Activated CD4-positive, alpha-beta memory T cell treated with anti-CD3 and anti-CD28 coated beads for 36 hours (primary cell): ENCODE measurements at regions not wholly inside any gene's neighbourhood (a gene's known extent, or its start where the extent isn't known, plus 50 kb on each side); places are given as distances from the start of the nearest gene placed in this dataset.

Experiments used
- CTCF ChIA-PET: fragments of 350-600 bp; sonication (Branson Sonifier 250); formaldehyde crosslinking; loops from one replicate; lab custom pipeline; 2021; ENCODE audit warnings: antibody characterized with exemption, inconsistent platforms; lab: Charles Lee
- POLR2A ChIA-PET: fragments of 350-600 bp; sonication (Branson Sonifier 250); formaldehyde crosslinking; loops from one replicate; lab custom pipeline; 2021; ENCODE audit warnings: antibody characterized with exemption; lab: Charles Lee
- DNase-seq: peaks from one replicate; pipeline ENCODE4 v3.0.0-alpha.2; 2020
- H3K27ac Mint-ChIP-seq: one replicate; pipeline ENCODE4 v1.8.0; 2021; ENCODE audit warnings: mixed read lengths
- H3K27me3 Mint-ChIP-seq: one replicate; pipeline ENCODE4 v1.8.0; 2021; ENCODE audit warnings: mixed read lengths
- H3K36me3 Mint-ChIP-seq: one replicate; pipeline ENCODE4 v1.8.0; 2021; ENCODE audit warnings: mixed read lengths
- H3K4me1 Mint-ChIP-seq: one replicate; pipeline ENCODE4 v1.8.0; 2021; ENCODE audit warnings: low read depth, mixed read lengths
- H3K4me3 Mint-ChIP-seq: one replicate; pipeline ENCODE4 v1.8.0; 2021; ENCODE audit warnings: mild to moderate bottlenecking, mixed read lengths
- H3K9me3 Mint-ChIP-seq: one replicate; pipeline ENCODE4 v1.8.0; 2021; ENCODE audit warnings: mixed read lengths
- intact Hi-C: fragments of 100-400 bp; cut with micrococcal nuclease; formaldehyde crosslinking; loops from one replicate; pipeline ENCODE4 v1.15.1; 2023

GRCh38 chr5:141742144-141742543, 60.1 kb upstream of the ARAP3 start:
- POLR2A ChIA-PET, result no interaction called here
- no peak for DNase-seq
- Mint-ChIP-seq H3K36me3 (no peaks in the 10 kb centered on the region), H3K27me3 (peaks cover 19% of the 10 kb centered on the region), H3K4me3 (no peak overlapping the region), H3K9me3 (no peaks in the 10 kb centered on the region), H3K4me1 (no peaks in the 10 kb centered on the region), H3K27ac (no peak overlapping the region)
- CTCF ChIA-PET, result no interaction called here
- intact Hi-C loops, result no loop called here

GRCh38 chr5:141740885-141741284, 58.9 kb upstream of the ARAP3 start:
- peaks cover 23% of the 10 kb centered on the region for H3K27me3 Mint-ChIP-seq
- CTCF ChIA-PET, result interaction anchor here (0.6 to 1.0 kb wide), 2 partner anchors 76 to 558 kb away, joined by 3 read pairs; partner anchors contain the start of gene PCDHB16
- no peaks in the 10 kb centered on the region for H3K4me1 Mint-ChIP-seq

GRCh38 chr5:141737535-141737934, 55.5 kb upstream of the ARAP3 start:
- H3K9me3 Mint-ChIP-seq, result no peaks in the 10 kb centered on the region
- DNase-seq, result no peak
- CTCF ChIA-PET, result no interaction called here
- H3K27ac Mint-ChIP-seq, result no peak overlapping the region
- no peaks in the 10 kb centered on the region for H3K36me3 Mint-ChIP-seq
- H3K4me3 Mint-ChIP-seq, result no peak overlapping the region
- intact Hi-C loops, result no loop called here
- POLR2A ChIA-PET, result no interaction called here
- peaks cover 18% of the 10 kb centered on the region for H3K27me3 Mint-ChIP-seq
- no peaks in the 10 kb centered on the region for H3K4me1 Mint-ChIP-seq

More at GRCh38 chr5:141740885-141741284, 58.9 kb upstream of the ARAP3 start:
- H3K9me3 Mint-ChIP-seq, result no peaks in the 10 kb centered on the region
- POLR2A ChIA-PET, result no interaction called here
- no peak overlapping the region for H3K27ac Mint-ChIP-seq
- no peaks in the 10 kb centered on the region for H3K36me3 Mint-ChIP-seq
- intact Hi-C loops, result no loop called here
- no peak for DNase-seq
- H3K4me3 Mint-ChIP-seq, result no peak overlapping the region

DNA sequence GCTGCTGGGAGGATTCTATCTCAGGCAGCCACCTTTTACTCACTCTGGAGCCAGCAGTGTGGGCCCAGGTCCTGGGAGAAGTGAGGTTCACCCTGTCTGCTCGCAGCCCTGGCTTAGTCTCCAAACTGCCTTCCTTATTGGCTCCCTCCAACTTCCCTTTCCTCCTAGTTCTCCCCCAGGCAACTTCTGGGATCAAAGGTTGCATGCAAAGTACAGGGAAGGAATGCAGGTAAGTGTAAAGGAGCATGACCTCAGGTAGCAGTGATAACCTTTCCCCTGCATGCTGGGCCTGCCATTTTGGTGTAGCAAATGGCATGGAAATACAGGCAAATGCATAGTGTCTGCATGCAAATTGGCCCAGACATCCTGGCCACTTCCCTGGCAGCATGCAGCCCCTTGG, 53.8 kb upstream of the ARAP3 start:
- intact Hi-C loops, result no loop called here
- ChIA-PET CTCF (no interaction called here), POLR2A (no interaction called here)
- Mint-ChIP-seq H3K27me3 (peaks cover 17% of the 10 kb centered on the region), H3K27ac (no peak overlapping the region), H3K4me1 (no peaks in the 10 kb centered on the region), H3K36me3 (no peaks in the 10 kb centered on the region), H3K4me3 (no peak overlapping the region), H3K9me3 (no peaks in the 10 kb centered on the region)
- DNase-seq, result no peak

DNA sequence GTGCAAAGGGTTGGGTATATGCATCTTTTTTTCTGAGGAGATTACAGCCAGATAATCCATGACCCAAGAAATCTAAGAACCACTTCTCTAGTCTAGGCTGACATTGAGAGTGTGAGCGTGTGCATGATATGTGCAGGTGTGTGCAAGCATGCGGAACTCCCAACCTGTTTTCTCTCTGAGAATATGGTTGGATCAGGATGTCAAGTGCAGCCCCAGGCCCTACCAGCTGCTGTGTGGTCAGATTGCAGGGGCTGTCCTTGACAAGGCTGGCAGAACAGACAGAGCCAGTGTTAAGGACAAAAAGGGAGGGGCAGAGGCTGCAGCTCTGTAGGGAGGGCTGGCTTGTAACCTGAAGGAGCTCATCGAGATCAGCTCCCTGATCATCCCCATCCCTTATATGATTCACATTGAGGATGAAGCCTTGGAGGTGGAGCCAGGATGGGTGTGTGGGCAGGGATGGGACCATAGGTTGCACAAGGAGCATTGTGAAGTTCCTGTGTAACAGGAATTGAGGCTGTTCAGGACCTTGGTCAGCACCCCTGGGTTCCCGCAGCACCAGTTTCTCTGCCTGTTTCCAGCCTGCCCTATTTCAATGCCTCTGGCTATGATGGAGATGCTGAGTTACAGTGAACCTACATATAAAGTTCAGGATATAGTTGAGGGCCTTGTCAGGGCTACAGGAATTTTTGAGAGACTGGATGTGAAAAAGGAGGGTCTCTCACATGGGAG, 52.6 kb upstream of the ARAP3 start:
- no peaks in the 10 kb centered on the region for H3K36me3 Mint-ChIP-seq
- H3K4me1 Mint-ChIP-seq, result no peaks in the 10 kb centered on the region
- intact Hi-C loops, result no loop called here
- no peak overlapping the region for H3K27ac Mint-ChIP-seq
- no peaks in the 10 kb centered on the region for H3K9me3 Mint-ChIP-seq
- DNase-seq, result peak; percentile 43
- CTCF ChIA-PET, result no interaction called here
- H3K27me3 Mint-ChIP-seq, result peaks cover 13% of the 10 kb centered on the region
- no peak overlapping the region for H3K4me3 Mint-ChIP-seq
- POLR2A ChIA-PET, result no interaction called here

DNA sequence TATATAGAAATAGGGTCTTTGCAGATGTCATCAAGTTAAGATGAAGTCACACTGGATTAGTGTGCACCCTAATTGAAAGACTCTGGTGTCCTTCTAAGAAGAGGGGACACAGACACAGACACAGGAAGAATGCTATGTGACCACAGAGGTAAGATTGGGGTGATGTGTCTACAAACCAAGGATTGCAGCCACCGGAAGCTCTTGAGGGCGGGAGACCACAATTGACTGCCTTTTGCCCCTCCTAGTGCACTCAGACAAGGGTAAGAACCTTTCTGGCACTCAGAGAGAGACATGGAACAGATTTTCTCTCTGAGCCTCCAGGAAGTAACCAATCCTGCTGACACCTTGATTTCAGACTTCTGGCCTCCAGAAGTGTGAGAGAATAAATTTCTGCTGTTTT, 51.2 kb upstream of the ARAP3 start:
- Mint-ChIP-seq H3K27me3 (peaks cover 10% of the 10 kb centered on the region), H3K4me3 (no peak overlapping the region), H3K4me1 (no peaks in the 10 kb centered on the region), H3K27ac (no peak overlapping the region), H3K36me3 (no peaks in the 10 kb centered on the region), H3K9me3 (no peaks in the 10 kb centered on the region)
- ChIA-PET POLR2A (no interaction called here), CTCF (no interaction called here)
- DNase-seq, result no peak
- intact Hi-C loops, result no loop called here

DNA sequence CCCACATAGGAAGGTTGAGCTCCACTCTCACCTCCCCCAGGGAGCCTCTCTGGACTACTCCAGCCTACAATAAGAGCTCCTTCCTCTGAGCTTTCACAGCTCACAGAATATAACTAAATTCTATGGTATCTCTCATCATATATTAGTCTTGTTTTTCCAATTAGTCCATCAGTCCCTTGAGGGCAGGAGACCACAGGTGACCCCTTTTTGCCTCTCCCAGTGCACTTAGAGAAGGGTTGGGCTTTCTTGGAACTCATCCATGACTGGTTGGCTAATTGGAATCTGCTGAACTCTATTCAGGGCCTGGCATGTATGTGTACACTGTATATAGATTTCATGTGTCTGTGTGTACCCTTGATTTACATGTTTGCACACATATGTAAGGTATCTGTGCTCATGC, 50.4 kb upstream of the ARAP3 start:
- ChIA-PET CTCF (interaction anchor here (1.5 to 2.1 kb wide), 2 partner anchors 146 to 148 kb away, joined by 4 to 5 read pairs; partner anchors contain the start of gene PCDH1), POLR2A (no interaction called here)
- no peaks in the 10 kb centered on the region for H3K4me1 Mint-ChIP-seq
- intact Hi-C loops, result no loop called here
- no peak overlapping the region for H3K27ac Mint-ChIP-seq
- H3K9me3 Mint-ChIP-seq, result no peaks in the 10 kb centered on the region
- no peak overlapping the region for H3K4me3 Mint-ChIP-seq
- DNase-seq, result no peak
- H3K36me3 Mint-ChIP-seq, result no peaks in the 10 kb centered on the region
- H3K27me3 Mint-ChIP-seq, result peaks cover 7% of the 10 kb centered on the region
